Activated CD4-positive, alpha-beta T cell treated with anti-CD3 and anti-CD28 coated beads for 48 hours (primary cell): ENCODE measurements at regions not wholly inside any gene's neighbourhood (a gene's known extent, or its start where the extent isn't known, plus 50 kb on each side); places are given as distances from the start of the nearest gene placed in this dataset.

Experiments used
- DNase-seq: peaks from one replicate; pipeline ENCODE4 v3.0.0-alpha.2; 2020

DNA sequence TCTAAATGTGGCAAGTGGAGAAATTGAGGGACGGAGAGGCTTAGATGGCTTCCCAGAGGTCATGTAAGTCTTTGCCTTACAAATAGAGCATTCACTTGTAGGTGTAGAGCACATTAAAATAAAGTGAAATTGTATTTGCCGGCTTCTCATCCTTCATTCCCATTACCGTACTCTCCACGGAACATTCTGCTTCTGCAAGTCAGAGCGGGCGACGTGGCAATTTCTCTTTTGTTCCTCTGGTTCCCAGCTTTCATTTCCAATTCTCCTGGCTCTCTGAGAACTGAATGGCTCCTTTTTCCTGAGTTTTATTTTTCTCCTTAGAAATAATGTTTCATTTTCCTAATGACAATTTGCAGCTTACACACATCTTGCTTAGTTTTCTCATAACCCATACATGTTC is 51.3 kb upstream of the PFKP start:
- DNase-seq, result no peak

DNA sequence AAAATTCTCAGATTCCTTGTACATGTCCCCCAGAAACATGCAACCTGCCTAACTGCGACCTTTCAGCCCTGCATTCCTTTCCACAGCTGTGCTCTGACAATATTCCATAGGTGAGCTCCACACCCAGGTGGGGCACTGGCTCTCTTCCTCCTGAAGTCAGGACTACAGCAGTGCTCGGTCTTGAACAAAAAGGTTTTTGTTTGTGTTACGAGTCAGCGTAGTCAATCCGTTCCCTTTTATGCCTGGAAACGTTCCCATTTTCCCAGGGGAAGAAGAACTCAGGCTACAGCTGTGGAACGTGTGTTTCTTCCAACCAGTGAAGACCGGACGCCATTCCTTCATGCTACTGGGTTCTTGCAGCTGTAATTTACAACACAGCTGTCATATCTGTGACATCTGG is 52.4 kb upstream of the PFKP start:
- DNase-seq, result no peak

GRCh38 chr10:3012223-3012622 is 55.1 kb upstream of the PFKP start:
- no peak for DNase-seq

DNA sequence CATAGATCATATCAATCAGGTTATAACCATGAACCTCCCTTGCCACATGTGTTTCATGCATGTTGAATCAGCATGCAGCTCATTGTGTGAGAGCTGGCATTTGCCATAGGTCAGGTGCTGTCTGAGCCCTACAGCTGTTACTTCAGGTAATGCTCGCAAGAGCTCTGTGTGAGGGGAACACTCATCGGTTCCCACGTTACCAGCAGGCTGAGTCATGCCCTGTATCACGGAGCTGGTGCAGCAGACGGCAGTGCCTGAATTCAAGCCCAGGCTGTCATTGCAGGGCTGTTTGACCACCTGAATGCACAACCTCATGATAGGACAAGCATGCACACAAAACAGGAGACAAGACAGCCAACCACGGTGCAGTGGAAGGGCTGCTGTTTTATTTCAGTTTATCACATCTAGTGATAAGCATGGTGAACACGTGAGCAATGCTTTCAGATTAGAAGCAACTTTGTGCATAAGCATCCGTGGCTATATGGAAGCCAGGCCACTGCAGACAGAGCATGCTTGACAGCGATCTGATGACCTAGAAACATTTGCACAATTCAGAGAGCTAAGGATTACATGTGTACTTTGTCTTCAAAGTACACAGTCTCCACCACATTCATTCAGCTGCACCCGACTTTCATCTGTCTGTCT is 56.4 kb upstream of the PFKP start:
- no peak for DNase-seq

DNA sequence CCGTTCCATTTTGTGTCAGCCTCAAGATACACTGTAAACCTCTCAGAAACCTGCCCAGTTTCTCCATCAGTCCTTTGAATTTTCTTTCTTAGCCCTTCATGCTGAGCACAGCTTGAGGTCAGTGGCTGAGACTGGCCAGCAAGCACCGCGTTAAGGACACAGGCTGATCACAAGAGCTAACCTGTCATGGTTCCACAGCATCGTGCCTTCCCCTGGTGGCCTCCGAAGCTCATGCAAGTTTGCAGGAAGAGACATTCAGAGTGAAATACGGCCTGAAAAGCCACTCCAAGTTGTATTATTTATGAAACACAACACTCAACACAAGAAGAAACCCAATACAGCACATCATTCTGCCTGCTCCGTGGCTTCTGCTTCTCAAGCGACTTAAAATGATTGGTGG is 57.0 kb upstream of the PFKP start:
- DNase-seq, result no peak

GRCh38 chr10:3009341-3009740 is 58.0 kb upstream of the PFKP start:
- no peak for DNase-seq

DNA sequence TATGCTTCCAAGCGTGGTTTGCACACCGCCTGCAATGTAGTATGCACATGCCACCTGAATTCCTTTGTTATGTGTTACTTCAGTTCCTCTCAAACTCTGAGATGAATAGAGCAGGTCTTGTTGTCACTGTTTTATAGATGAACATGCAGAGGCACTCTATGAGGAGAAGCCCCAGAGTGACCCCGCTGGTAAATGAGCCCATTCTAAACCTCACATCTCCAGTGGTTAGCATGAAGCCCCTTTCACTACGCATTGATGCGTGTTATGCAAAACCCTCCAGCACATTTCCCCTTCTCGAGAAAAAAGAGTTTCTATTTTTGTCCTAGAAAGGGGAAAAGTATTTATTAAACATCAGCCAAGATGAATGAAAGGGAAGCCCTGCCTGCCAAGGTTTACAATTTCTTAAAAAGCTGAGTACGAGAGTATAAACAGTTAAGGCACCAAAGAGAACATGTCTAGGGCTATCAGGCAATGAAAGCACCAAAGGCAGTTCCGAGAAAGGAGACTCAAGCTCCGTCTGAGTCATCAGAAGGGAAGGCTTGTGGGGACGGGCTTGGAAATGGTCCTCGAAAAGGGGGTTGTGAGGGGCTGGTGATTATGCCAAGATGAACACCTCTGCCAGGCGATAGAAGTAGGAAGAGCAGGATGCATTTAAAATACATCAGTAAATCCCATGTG is 58.7 kb upstream of the PFKP start:
- no peak for DNase-seq

- DNase-seq, result no peak
Observed at GRCh38 chr10:3006607-3007006, 60.7 kb upstream of the PFKP start.

DNA sequence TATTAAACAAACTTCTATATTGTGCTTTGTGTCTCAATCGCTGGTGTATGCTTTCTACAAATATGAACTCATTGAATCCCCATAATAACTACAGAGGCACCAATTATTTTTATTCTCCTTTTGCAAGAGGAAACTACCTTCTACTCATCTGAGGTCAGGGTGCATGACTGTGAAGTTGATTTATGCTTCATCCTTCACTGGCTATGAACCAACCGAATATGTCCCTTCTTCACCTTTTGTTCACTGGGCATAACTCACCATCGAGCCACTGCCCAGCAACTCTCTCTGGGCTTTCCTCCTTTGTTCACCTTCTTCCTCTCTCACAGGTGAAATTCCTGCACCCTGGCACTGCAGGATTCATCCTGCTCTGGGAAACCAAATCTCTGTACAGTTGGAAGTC is 61.3 kb upstream of the PFKP start:
- DNase-seq, result no peak

DNA sequence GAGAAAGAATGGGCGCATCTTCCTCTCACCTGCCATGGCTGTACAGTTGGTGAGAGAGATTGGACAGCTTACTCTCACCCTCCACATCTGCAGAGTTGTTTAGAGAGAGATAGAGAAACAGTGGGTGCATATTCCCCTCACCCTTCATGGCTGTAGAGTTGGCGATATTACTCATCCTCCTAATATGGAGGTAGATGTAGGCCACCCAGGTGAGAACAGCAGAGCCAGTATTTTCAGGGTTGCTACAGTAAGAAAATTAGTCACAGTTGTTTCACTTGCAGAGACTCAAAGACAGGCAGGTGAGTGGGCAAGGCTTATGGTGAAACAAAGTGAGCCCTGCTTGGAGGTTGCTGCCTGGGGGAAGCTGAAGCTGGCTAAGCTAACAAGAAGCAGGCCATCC is 65.0 kb upstream of the PFKP start:
- DNase-seq, result peak; percentile 25

DNA sequence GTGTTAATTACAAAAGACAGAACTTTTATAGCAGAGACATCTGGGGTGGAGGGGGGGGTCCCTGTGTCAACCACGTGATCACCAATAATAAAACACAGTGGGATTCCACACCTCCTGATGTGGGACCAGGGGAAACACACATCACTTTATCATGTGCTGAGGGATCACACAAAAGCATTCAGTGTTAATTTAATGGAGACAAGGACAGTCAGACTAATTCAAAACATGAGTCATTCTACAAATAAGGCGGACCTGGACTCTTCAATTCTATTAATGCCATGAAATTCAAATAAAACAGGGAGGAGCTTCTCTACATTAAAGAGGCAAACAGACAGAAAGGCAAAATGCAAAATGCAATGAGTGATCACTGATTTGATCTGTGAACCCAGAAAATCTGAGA is 67.3 kb upstream of the PFKP start:
- no peak for DNase-seq

GRCh38 chr10:2994221-2994961 is 73.0 kb upstream of the PFKP start:
- DNase-seq, result no peak

DNA sequence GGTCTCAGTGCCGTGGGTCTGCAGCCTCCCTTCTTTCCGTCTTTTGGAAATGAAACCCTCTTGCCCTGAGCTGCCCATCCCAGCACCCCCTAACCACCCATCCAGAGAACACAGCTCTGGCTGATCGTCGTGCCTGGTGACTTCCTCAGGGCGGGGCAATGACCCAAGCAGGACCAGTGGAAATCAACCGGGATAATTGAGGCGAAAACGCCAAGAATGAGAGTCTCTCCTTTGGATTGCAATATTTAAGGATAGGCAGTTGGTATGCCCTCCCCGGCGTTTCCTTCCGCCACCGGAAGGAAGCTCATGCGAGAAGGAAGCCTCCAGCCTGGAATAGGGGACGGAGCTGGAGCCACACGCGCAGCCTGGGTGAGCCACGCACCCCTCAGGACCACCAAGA is 73.7 kb upstream of the PFKP start:
- DNase-seq, result no peak

DNA sequence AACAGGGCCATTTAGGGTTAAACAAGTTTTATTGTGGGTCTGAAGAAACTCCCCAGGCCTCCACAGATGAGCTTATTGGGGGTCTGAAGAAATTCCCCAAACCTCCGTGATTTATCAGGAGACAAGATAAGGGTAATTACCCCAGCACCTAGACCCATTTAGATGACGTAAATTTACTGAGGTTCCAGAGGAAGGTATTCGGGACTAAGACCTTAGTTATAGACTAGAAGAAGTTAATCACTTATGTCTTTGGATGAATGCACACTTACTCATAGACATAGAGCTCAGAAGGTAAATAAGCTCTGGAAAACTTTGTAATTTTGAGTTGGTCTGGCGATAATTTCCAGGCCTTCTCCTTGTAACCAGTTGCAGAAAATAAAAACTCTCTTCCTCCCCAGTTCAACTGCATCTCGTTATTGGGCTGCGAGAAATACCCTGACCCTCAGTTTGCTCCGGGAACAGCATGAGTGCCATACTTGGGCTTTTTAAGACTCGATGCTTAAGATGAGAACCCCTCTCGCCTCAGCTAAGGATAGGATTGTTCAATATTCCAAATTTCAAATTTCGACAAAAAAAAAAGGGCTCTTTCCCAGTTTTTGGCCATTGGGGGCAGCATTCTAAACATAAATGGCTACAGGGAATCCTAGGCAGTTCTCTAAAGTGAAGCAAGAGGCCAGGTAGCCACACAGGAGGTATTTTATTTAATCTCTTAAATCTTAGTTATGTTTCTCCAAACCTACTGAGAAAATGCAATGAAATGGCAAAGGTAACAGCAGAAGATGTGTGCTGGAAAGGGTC is 74.7 kb upstream of the PFKP start:
- DNase-seq, result no peak

DNA sequence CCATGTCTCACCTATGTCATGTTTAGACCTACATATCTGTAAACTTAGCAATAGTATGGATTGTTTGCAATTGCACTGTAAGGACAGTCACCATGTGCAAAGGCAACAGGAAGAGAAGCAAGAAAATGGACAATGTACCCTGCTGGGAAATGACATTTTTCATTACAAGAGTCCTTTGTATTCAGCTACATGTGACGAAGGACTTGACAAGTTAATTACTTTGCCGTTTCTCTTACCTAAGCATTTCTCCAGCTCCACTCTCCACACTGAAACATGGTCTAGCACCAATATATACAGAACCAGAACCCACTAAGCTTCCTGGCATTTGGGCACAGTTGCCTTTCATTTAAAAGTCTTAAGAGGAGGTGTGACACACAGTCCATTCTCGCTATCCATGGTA is 76.6 kb upstream of the PFKP start:
- no peak for DNase-seq

DNA sequence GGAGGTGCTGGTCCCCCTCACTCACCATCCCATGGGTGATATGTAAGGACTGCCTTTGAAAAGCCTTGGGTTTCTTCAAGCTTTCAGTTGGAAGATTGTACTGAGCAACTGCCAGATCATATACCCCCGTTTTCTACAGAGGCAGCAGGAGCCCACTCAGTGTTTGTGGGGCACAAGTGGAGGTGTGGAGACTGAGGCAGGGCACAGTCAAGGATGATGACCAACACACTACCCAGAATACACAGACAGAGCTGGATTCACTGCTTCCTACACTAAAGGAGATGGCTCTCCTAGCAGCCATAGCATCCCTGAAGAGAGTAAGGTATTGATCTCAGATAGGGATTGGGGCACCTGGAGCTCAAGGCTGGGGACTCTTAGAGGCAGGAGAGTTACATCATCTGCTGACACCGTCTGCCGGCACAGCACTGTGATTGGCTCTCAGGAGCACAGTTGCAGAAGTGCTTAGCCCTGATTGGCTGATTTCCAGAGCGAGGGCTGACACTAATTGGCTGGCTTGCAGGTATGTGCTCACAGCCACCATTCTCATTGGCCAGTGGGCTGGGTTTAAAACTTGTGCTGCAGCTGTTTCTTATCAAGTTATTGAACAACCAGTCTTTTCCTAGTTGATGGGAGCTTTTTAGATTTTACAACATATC is 77.9 kb upstream of the PFKP start:
- no peak for DNase-seq

GRCh38 chr10:2987185-2987768 is 80.1 kb upstream of the PFKP start:
- no peak for DNase-seq

DNA sequence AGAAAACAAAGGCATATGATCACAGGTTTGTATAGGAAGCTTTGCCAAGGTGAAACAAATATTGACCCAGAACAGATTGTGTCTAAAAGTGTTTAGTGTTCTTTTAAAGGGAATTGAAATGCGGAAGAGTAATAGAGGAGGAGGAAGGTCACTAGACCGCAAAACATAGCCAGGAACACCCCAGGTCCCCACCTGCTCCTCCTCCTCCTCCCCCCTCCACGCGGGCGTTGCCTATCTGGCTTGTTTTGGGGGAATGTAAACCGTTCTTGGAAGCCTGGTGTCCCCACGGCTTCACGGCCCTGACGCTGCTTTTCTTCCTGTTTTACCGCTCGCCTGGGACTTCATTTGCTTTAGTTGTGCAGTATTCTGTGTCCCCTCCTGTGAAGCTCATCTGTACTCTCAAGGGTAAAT is 81.0 kb upstream of the PFKP start:
- DNase-seq, result no peak

DNA sequence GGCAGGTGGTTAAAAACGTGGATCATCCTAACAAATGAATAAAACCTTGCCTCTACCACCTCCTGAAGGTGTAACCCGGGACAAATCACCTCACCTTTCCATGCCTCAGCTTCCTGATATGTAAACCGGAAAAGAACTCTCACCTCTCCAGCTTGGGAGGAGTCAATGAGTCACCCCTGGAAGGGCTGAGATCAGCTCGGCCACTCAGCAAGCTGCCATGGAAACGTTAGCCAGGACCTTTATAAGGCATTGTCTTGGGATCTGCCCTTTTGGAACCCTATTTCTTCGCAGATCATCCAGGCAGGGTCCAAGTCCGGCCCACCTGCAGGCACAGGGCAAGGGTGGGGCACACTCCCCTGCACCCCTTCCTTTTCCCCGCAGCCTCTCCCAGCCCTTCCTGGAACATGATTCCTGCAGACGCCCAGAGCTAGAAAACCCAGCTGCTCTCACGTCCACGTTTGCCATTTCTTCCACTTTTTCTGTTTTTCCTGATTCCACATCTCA is 81.6 kb upstream of the PFKP start:
- no peak for DNase-seq

GRCh38 chr10:2984682-2985081 is 82.7 kb upstream of the PFKP start:
- no peak for DNase-seq

DNA sequence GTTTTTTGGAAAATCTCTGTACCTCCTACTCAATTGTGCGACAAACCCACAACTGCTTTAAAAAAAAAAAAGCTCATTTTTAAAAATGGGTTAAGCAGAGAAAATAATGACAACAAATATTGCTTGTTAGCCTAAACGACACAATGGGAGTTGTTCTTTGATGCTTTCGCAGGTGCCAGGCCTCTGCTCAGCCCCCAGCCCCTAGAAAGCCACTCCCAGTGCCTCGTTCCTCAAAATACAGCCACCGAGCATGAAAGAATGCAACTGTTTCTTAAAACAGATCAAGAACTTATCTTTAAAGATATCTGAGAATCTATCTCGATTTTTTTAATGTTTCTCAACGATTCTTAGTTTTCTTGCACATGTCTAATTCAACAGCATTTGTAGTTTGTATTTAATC is 85.2 kb upstream of the PFKP start:
- no peak for DNase-seq

DNA sequence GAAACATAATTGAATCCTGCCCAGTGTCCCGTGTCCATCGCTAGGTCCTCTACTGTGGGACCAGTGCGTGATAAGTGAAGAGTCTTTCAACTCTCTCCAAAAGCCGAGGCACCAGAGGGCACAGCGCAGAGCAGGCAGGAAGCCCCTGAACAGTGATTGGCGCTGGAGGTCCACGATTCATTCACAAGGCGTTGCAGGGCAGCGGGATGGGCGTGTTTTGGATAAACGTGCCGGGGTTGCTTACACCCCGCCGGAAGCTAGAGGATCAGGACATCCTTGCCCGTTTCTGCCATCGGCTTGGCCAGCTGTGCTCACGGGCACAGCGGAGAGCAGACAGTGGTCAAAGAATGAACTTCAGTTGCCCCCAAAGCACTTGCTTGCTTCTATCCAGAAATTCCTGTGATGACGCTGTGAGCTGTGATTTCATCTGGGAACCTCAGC is 86.0 kb upstream of the PFKP start:
- DNase-seq, result no peak
